GM21529 (cell line): ENCODE measurements at regions not wholly inside any gene's neighbourhood (a gene's known extent, or its start where the extent isn't known, plus 50 kb on each side); places are given as distances from the start of the nearest gene placed in this dataset.
"Not testable (repeated sequence)": the region's sequence is repeated elsewhere in the genome, so short reads cannot be mapped to it uniquely, and the experiment has no call there.

Source experiments
- ATAC-seq: cut with Tn5 transposase; IDR thresholded peaks from one replicate; pipeline ENCODE4 v1.9.1; 2021; ENCODE audit not compliant: unreplicated experiment

GRCh38 chr6:134584847-134585516, 267.1 kb upstream of the SGK1 start:
- ATAC-seq: no peak

GRCh38 chr6:134577998-134578397, 260.1 kb upstream of the SGK1 start:
- no peak for ATAC-seq

- no peak for ATAC-seq
These were observed 257.3 kb upstream of the SGK1 start for GRCh38 chr6:134575221-134575620.

GRCh38 chr6:134574491-134574890, 256.6 kb upstream of the SGK1 start:
- ATAC-seq: no peak

GRCh38 chr6:134569996-134570395, 252.1 kb upstream of the SGK1 start:
- ATAC-seq: not testable (repeated sequence)

GRCh38 chr6:134564705-134565104, 246.8 kb upstream of the SGK1 start:
- ATAC-seq: no peak

GRCh38 chr6:134560019-134560418, 242.1 kb upstream of the SGK1 start:
- ATAC-seq: no peak

- ATAC-seq: no peak
These were observed 239.6 kb upstream of the SGK1 start for GRCh38 chr6:134557509-134557908.

- ATAC-seq: no peak
These were observed 237.8 kb upstream of the SGK1 start for GRCh38 chr6:134555672-134556071.

GRCh38 chr6:134553936-134554335, 236.0 kb upstream of the SGK1 start:
- ATAC-seq: no peak

GRCh38 chr6:134551245-134551960, 233.5 kb upstream of the SGK1 start:
- ATAC-seq: no peak

- ATAC-seq: no peak
These were observed 232.7 kb upstream of the SGK1 start for GRCh38 chr6:134550604-134551003.

- ATAC-seq: no peak
These were observed 231.9 kb upstream of the SGK1 start for GRCh38 chr6:134549854-134550253.

GRCh38 chr6:134546962-134547645, 229.2 kb upstream of the SGK1 start:
- no peak for ATAC-seq

GRCh38 chr6:134544737-134545136, 226.8 kb upstream of the SGK1 start:
- no peak for ATAC-seq

- ATAC-seq: no peak
These were observed 225.2 kb upstream of the SGK1 start for GRCh38 chr6:134543128-134543527.

- no peak for ATAC-seq
These were observed 223.1 kb upstream of the SGK1 start for GRCh38 chr6:134541001-134541400.

- ATAC-seq: no peak
These were observed 222.0 kb upstream of the SGK1 start for GRCh38 chr6:134539865-134540323.

- ATAC-seq: not testable (repeated sequence)
These were observed 219.9 kb upstream of the SGK1 start for GRCh38 chr6:134537765-134538164.

- ATAC-seq: no peak
These were observed 219.2 kb upstream of the SGK1 start for GRCh38 chr6:134537146-134537555.

GRCh38 chr6:134535831-134536230, 217.9 kb upstream of the SGK1 start:
- ATAC-seq: no peak

- ATAC-seq: no peak
These were observed 216.8 kb upstream of the SGK1 start for GRCh38 chr6:134534708-134535149.
